HepG2 (cell line): ENCODE measurements at regions not wholly inside any gene's neighbourhood (a gene's known extent, or its start where the extent isn't known, plus 50 kb on each side); places are given as distances from the start of the nearest gene placed in this dataset.
"Not testable (repeated sequence)": the region's sequence is repeated elsewhere in the genome, so short reads cannot be mapped to it uniquely, and the experiment has no call there.

Source experiments
- ATAC-seq: fragments of 200-7000 bp; cut with Tn5 transposase; 3 replicates; pipeline ENCODE4 v1.9.1; 2020; ENCODE audit warnings: mild to moderate bottlenecking, moderate library complexity
- BruUV-seq: library from RNA; stranded (reverse); fragments of 400-500 nt; replicated peaks from 2 replicates; lab custom pipeline; 2021; lab: Mats Ljungman, UMichigan
- CTCF ChIA-PET: fragments of 300-600 bp; formaldehyde crosslinking; extraction: SDS; loops from one replicate; lab custom pipeline; 2021; ENCODE audit warnings: low total read pairs, inconsistent platforms, low intra/inter-chr PET ratio; lab: Yijun Ruan, JAX
- POLR2A ChIA-PET: fragments of 350-600 bp; sonication (Branson Sonifier 250); formaldehyde crosslinking; loops from one replicate; lab custom pipeline; 2020; ENCODE audit warnings: antibody characterized with exemption, inconsistent platforms; lab: Yijun Ruan, JAX
- DNase-seq: peaks from one replicate; pipeline ENCODE4 v3.0.0-alpha.2; 2015; ENCODE audit warnings: low spot score
- FAIRE-seq: peaks from 3 replicates; lab custom pipeline; 2011; peaks lifted over from hg19 to GRCh38; lab: Jason Lieb, UNC
- H2AFZ ChIP-seq: one replicate; pipeline ENCODE4 v1.6.1; 2011; ENCODE audit warnings: low read length, inconsistent platforms
- H3K27ac ChIP-seq: fragments of 300-600 bp; 3 replicates; pipeline ENCODE4 v1.8.0; 2011; ENCODE audit warnings: mixed run types, mild to moderate bottlenecking, mixed read lengths, low read length, inconsistent platforms; ENCODE audit not compliant: insufficient read depth; ENCODE audit errors: extremely low read length
- H3K27me3 ChIP-seq, 2 experiments: fragments of 200-600 bp in 1 of 2; 2 replicates in 1 of 2; 3 replicates in 1 of 2; pipeline versions ENCODE4 v1.6.0 to v1.8.0; 2011; ENCODE audit warnings: low read length in 2 of 2, mild to moderate bottlenecking in 2 of 2, moderate library complexity in 2 of 2, inconsistent platforms in 1 of 2; ENCODE audit not compliant: insufficient read depth in 2 of 2, control insufficient read depth in 1 of 2
- H3K36me3 ChIP-seq, 2 experiments: fragments of 200-600 bp in 1 of 2; replicated peaks in 1 of 2; 2 replicates in 1 of 2; 3 replicates in 1 of 2; pipeline versions ENCODE4 v1.5.1 to v1.8.0; 2011; ENCODE audit warnings: low read length in 2 of 2, inconsistent platforms in 1 of 2; ENCODE audit not compliant: insufficient read depth in 2 of 2, control insufficient read depth in 1 of 2
- H3K4me1 ChIP-seq: 2 replicates; pipeline ENCODE4 v1.5.1; 2012; ENCODE audit warnings: low read length, inconsistent platforms; ENCODE audit not compliant: insufficient read depth
- H3K4me2 ChIP-seq: 2 replicates; pipeline ENCODE4 v1.6.0; 2011; ENCODE audit warnings: low read depth, low read length, inconsistent platforms
- H3K4me3 ChIP-seq, 3 experiments: fragments of 200-600 bp in 1 of 3; sonication (generic), shearing (Covaris generic) in 1 of 3; replicated peaks in 1 of 3; 2 replicates each; pipeline ENCODE4 v1.5.1; 2011 to 2016; ENCODE audit warnings: low read length in 3 of 3, inconsistent platforms in 2 of 3, low read depth in 2 of 3, mild to moderate bottlenecking in 2 of 3, control low read depth in 1 of 3, mixed read lengths in 1 of 3; ENCODE audit not compliant: insufficient read depth in 1 of 3
- H3K79me2 ChIP-seq: one replicate; pipeline ENCODE4 v1.6.1; 2011; ENCODE audit warnings: low read length, inconsistent platforms; ENCODE audit not compliant: insufficient read depth
- H3K9ac ChIP-seq: 2 replicates; pipeline ENCODE4 v1.6.0; 2011; ENCODE audit warnings: mild to moderate bottlenecking, low read depth, low read length, inconsistent platforms; ENCODE audit not compliant: insufficient read depth
- H3K9me3 ChIP-seq: 2 replicates; pipeline ENCODE4 v1.5.1; 2012; ENCODE audit warnings: mild to moderate bottlenecking, low read length
- H4K20me1 ChIP-seq: 2 replicates; pipeline ENCODE4 v1.6.0; 2011; ENCODE audit warnings: inconsistent platforms, mild to moderate bottlenecking, low read length, moderate library complexity; ENCODE audit not compliant: insufficient read depth
- ARID3A ChIP-seq: IDR thresholded peaks from 2 replicates; pipeline ENCODE4 v1.6.1; 2012; ENCODE audit warnings: low read depth, low read length, improper control_type of control experiment
- FOXP1 ChIP-seq, 2 experiments: fragments of 450-650 bp in 1 of 2; IDR thresholded peaks; 2 replicates each; pipeline ENCODE4 v1.6.1; 2017 to 2018; ENCODE audit warnings: antibody characterized with exemption in 1 of 2
- MXD1 ChIP-seq: sonication (generic); formaldehyde crosslinking; IDR thresholded peaks from 2 replicates; pipeline ENCODE4 v1.4.0; 2020; ENCODE audit warnings: mild to moderate bottlenecking, missing genetic modification reagents
- TEAD3 ChIP-seq: optimal IDR thresholded peaks from 2 replicates; pipeline ENCODE3; 2016; ENCODE audit warnings: borderline replicate concordance
- TFAP4 ChIP-seq: sonication (generic); IDR thresholded peaks from 2 replicates; pipeline ENCODE4 v1.6.1; 2016; ENCODE audit warnings: low read depth, borderline replicate concordance
- ZHX2 ChIP-seq, 2 experiments: sonication (generic) in 1 of 2; formaldehyde crosslinking in 1 of 2; IDR thresholded peaks; 2 replicates each; pipeline versions ENCODE4 v1.6.1 to v1.9.0; 2014 to 2022; ENCODE audit warnings: antibody characterized with exemption in 1 of 2, borderline replicate concordance in 1 of 2, inconsistent platforms in 1 of 2, low read depth in 1 of 2, missing genetic modification reagents in 1 of 2
- ZNF337 ChIP-seq: sonication (generic); formaldehyde crosslinking; IDR thresholded peaks from 2 replicates; pipeline ENCODE4 v1.5.1; 2020; ENCODE audit warnings: missing genetic modification reagents, low read depth, mild to moderate bottlenecking, borderline replicate concordance
- ZNF577 ChIP-seq: sonication (generic); formaldehyde crosslinking; IDR thresholded peaks from 2 replicates; pipeline ENCODE4 v1.4.0; 2020; ENCODE audit warnings: mild to moderate bottlenecking, low read depth, missing genetic modification reagents, borderline replicate concordance
- ZNF652 ChIP-seq: IDR thresholded peaks from 2 replicates; pipeline ENCODE4 v1.6.1; 2016; ENCODE audit warnings: low read depth, borderline replicate concordance
- WGBS: methylation state at CpG from one replicate; pipeline ENCODE4 v1.1.6; 2017; ENCODE audit warnings: low lambda C conversion rate; 5-methylcytosine and 5-hydroxymethylcytosine counted together
- in situ Hi-C: cut with HindIII; loops from 2 replicates; pipeline ENCODE4 v1.10.0; 2017; ENCODE audit warnings: low pct_unique_long_range_greater_than_20kb; ENCODE audit not compliant: extremely low pct_ligation_motif_present
- intact Hi-C: fragments of 100-400 bp; cut with micrococcal nuclease; formaldehyde crosslinking; loops from one replicate; pipeline ENCODE4 v1.10.0; 2022; ENCODE audit not compliant: unreplicated experiment

GRCh38 chrX:6988694-6989093 is 158.8 kb upstream of the STS start:
- peak; percentile 1 for DNase-seq
- peak; percentile 79 for TF ChIP-seq ZNF652
- TF ChIP-seq TEAD3 (CRISPR knock-in tag) = peak; percentile 54
- TF ChIP-seq TFAP4 = peak; percentile 45; the same call in 1 of the 2 replicates
- H3K36me3 ChIP-seq, H3K79me2 ChIP-seq, BruUV-seq, CTCF ChIA-PET, H3K9me3 ChIP-seq, intact Hi-C loops, H3K9ac ChIP-seq, H2AFZ ChIP-seq, H3K27ac ChIP-seq, POLR2A ChIA-PET, H3K27me3 ChIP-seq, H3K4me2 ChIP-seq, H4K20me1 ChIP-seq, H3K4me3 ChIP-seq, in situ Hi-C loops: not testable (repeated sequence)
- H3K4me1 ChIP-seq = peaks cover 25% of the 10 kb centered on the region
- WGBS = 42% methylated on average over 1 of the region's 2 CpGs
- FAIRE-seq = peak; percentile 86
- peak; percentile 63 for ATAC-seq

- Histone ChIP-seq H3K4me3 (no peak overlapping the region), H3K79me2 (no peaks in the 10 kb centered on the region), H3K27ac (no peak overlapping the region), H3K4me1 (peaks cover 25% of the 10 kb centered on the region), H3K4me2 (no peak overlapping the region), H3K9me3 (no peaks in the 10 kb centered on the region), H3K27me3 (no peaks in the 10 kb centered on the region), H3K9ac (no peak overlapping the region), H2AFZ (no peak overlapping the region), H3K36me3 (no peaks in the 10 kb centered on the region), H4K20me1 (no peaks in the 10 kb centered on the region)
- BruUV-seq = no TSS peak
- no peak for DNase-seq
- intact Hi-C loops = no loop called here
- no peak for FAIRE-seq
- 85% methylated on average over 4 of the region's 4 CpGs for WGBS
- in situ Hi-C loops = no loop called here
- POLR2A ChIA-PET = no interaction called here
- no peak for ATAC-seq
- CTCF ChIA-PET = no interaction called here
- TF ChIP-seq MXD1 (CRISPR knock-in tag) (no peak), ARID3A (no peak), ZNF577 (CRISPR knock-in tag) (no peak), ZNF337 (no peak), ZHX2 (IDR thresholded peaks at IDR 0.05; ENCODE audit: low read depth) (no peak), ZHX2 (CRISPR knock-in tag; IDR thresholded peaks at IDR 0.05; ENCODE audit: borderline replicate concordance) (no peak), FOXP1 (IDR thresholded peaks at IDR 0.05) (no peak), FOXP1 (CRISPR knock-in tag; IDR thresholded peaks at IDR 0.05) (no peak)
These were observed 160.6 kb upstream of the STS start for GRCh38 chrX:6986915-6987314.
